ENCODE measurements at regions not wholly inside any gene's neighbourhood (a gene's known extent, or its start where the extent isn't known, plus 50 kb on each side); places are given as distances from the start of the nearest gene placed in this dataset.

GRCh38 chr11:47924184-47924691 is 56.1 kb upstream of the PTPRJ start (continued):
- TF ChIP-seq SMAD4 (CRISPR knock-in tag; conservative IDR thresholded peaks at IDR 0.05) (no peak), ZNF518B (CRISPR knock-in tag; IDR thresholded peaks at IDR 0.05) (no peak), RB1 (IDR thresholded peaks at IDR 0.05; ENCODE audit: low read depth) (no peak), ZNF184 (CRISPR knock-in tag; IDR thresholded peaks at IDR 0.05) (no peak), FOXA3 (CRISPR knock-in tag; conservative IDR thresholded peaks at IDR 0.05 in 1 of 2, IDR thresholded peaks at IDR 0.05 in 1 of 2) (0 out of 4 replicates have a peak, but pooled peaks of 1 of the 2 experiments have one; percentile 18), HOMEZ (CRISPR knock-in tag; IDR thresholded peaks at IDR 0.05) (no peak), FOXK2 (conservative IDR thresholded peaks at IDR 0.05 in 1 of 2, IDR thresholded peaks at IDR 0.05 in 1 of 2; ENCODE audit: low read depth in 2 of 2) (peak; percentile 25 to 58; a peak in 3 of 4 replicates), HSF4 (CRISPR knock-in tag; IDR thresholded peaks at IDR 0.05; ENCODE audit: borderline replicate concordance) (no peak), ZNF3 (CRISPR knock-in tag; IDR thresholded peaks at IDR 0.05) (no peak), SMAD2 (IDR thresholded peaks at IDR 0.05; ENCODE audit: low read depth, low read length) (no peak), NR2C2 (CRISPR knock-in tag; IDR thresholded peaks at IDR 0.05) (no peak), NR2C2 (tag; IDR thresholded peaks at IDR 0.05) (peak; percentile 47), VEZF1 (CRISPR knock-in tag; IDR thresholded peaks at IDR 0.05) (peak; percentile 21; the same call in 1 of the 2 replicates), NFYB (IDR thresholded peaks at IDR 0.05; ENCODE audit: extremely low read depth, insufficient read length) (no peak)
- TF ChIP-seq, protein P1, sequence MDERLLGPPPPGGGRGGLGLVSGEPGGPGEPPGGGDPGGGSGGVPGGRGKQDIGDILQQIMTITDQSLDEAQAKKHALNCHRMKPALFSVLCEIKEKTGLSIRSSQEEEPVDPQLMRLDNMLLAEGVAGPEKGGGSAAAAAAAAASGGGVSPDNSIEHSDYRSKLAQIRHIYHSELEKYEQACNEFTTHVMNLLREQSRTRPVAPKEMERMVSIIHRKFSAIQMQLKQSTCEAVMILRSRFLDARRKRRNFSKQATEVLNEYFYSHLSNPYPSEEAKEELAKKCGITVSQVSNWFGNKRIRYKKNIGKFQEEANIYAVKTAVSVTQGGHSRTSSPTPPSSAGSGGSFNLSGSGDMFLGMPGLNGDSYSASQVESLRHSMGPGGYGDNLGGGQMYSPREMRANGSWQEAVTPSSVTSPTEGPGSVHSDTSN (CRISPR knock-in tag; IDR thresholded peaks at IDR 0.05; ENCODE audit: low read depth): no peak
- TF ChIP-seq, protein P1 (tag; conservative IDR thresholded peaks at IDR 0.05; ENCODE audit: low read depth): peak; percentile 64; the same call in 1 of the 2 replicates
- TF ChIP-seq, protein P2, sequence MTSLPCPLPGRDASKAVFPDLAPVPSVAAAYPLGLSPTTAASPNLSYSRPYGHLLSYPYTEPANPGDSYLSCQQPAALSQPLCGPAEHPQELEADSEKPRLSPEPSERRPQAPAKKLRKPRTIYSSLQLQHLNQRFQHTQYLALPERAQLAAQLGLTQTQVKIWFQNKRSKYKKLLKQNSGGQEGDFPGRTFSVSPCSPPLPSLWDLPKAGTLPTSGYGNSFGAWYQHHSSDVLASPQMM (CRISPR knock-in tag; IDR thresholded peaks at IDR 0.05): no peak

Data from K562 (cell line).